ENCODE measurements at regions not wholly inside any gene's neighbourhood (a gene's known extent, or its start where the extent isn't known, plus 50 kb on each side); places are given as distances from the start of the nearest gene placed in this dataset.

- Histone ChIP-seq H3K9me2 (replicated peaks; ENCODE audit: insufficient read depth, low read length) (no peaks in the 10 kb centered on the region), H4K20me1 (ENCODE audit: low read depth, low read length) (no peaks in the 10 kb centered on the region), H3K27me3 (ENCODE audit: low read length) (no peaks in the 10 kb centered on the region), H3K4me3 (ENCODE audit: insufficient read depth, low read length, poor library complexity, severe bottlenecking) (no peak overlapping the region), H3F3A (ENCODE audit: insufficient read depth) (no peaks in the 10 kb centered on the region), H3K9ac (ENCODE audit: low read length) (no peak overlapping the region), H2AFZ (ENCODE audit: low read depth, low read length, severe bottlenecking) (no peak overlapping the region), H3K27ac (ENCODE audit: low read depth, low read length) (no peak overlapping the region), H3K36me3 (ENCODE audit: low read length) (no peaks in the 10 kb centered on the region), H3K9me3 (ENCODE audit: insufficient read depth, low read length) (no peaks in the 10 kb centered on the region), H3K79me2 (ENCODE audit: insufficient read depth, low read length) (no peaks in the 10 kb centered on the region), H3K4me2 (ENCODE audit: low read depth, low read length, poor library complexity, severe bottlenecking) (no peak overlapping the region)
- no peak for TF ChIP-seq EZH2phosphoT487 (conservative IDR thresholded peaks at IDR 0.05; ENCODE audit: low read length)
These were observed 438.7 kb downstream of the PRDM2 start for GRCh38 chr1:14138687-14139086.

GRCh38 chr1:14140831-14141401 is 440.9 kb downstream of the PRDM2 start:
- no peak overlapping the region for H3K4me2 ChIP-seq (ENCODE audit: low read depth, low read length, poor library complexity, severe bottlenecking)
- no peaks in the 10 kb centered on the region for H3K36me3 ChIP-seq (ENCODE audit: low read length)
- H3K27me3 ChIP-seq (ENCODE audit: low read length) = no peaks in the 10 kb centered on the region
- no peak overlapping the region for H3K27ac ChIP-seq (ENCODE audit: low read depth, low read length)
- H4K20me1 ChIP-seq (ENCODE audit: low read depth, low read length) = no peaks in the 10 kb centered on the region
- TF ChIP-seq CTCF (IDR thresholded peaks at IDR 0.05; ENCODE audit: insufficient read depth, low read length, poor library complexity, severe bottlenecking) (no peak), EZH2phosphoT487 (conservative IDR thresholded peaks at IDR 0.05; ENCODE audit: low read length) (no peak)
- no peak overlapping the region for H3K9ac ChIP-seq (ENCODE audit: low read length)
- no peak overlapping the region for H3K4me3 ChIP-seq (ENCODE audit: insufficient read depth, low read length, poor library complexity, severe bottlenecking)
- no peaks in the 10 kb centered on the region for H3K79me2 ChIP-seq (ENCODE audit: insufficient read depth, low read length)
- H2AFZ ChIP-seq (ENCODE audit: low read depth, low read length, severe bottlenecking) = no peak overlapping the region
- H3F3A ChIP-seq (ENCODE audit: insufficient read depth) = no peaks in the 10 kb centered on the region
- H3K9me2 ChIP-seq (replicated peaks; ENCODE audit: insufficient read depth, low read length) = no peaks in the 10 kb centered on the region
- H3K9me3 ChIP-seq (ENCODE audit: insufficient read depth, low read length) = no peaks in the 10 kb centered on the region

DNA sequence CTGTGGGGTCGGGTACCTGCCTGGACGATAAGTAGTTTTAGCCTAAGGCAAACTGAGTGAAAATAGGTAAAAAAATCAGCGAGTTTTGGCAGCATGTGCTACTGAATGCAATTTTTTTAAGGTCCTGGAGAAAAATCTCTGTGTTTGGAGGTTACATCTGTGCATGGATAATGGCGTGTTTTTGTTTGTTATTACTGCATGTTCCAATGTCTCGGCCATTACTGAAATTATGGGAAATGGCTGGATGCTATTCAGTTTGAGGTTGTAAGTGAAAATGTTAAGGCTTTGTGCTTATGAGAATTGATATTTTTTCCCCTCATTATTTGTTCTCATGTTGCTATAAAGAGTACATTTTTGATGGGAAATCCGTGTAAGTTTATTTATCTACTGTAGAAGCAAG is 441.7 kb downstream of the PRDM2 start:
- Histone ChIP-seq H3K9me3 (ENCODE audit: insufficient read depth, low read length) (no peaks in the 10 kb centered on the region), H3K27ac (ENCODE audit: low read depth, low read length) (no peak overlapping the region), H3K4me3 (ENCODE audit: insufficient read depth, low read length, poor library complexity, severe bottlenecking) (no peak overlapping the region), H3K4me2 (ENCODE audit: low read depth, low read length, poor library complexity, severe bottlenecking) (no peak overlapping the region), H3K36me3 (ENCODE audit: low read length) (no peaks in the 10 kb centered on the region), H3K9ac (ENCODE audit: low read length) (no peak overlapping the region), H4K20me1 (ENCODE audit: low read depth, low read length) (no peaks in the 10 kb centered on the region), H3K79me2 (ENCODE audit: insufficient read depth, low read length) (no peaks in the 10 kb centered on the region), H3K9me2 (replicated peaks; ENCODE audit: insufficient read depth, low read length) (no peaks in the 10 kb centered on the region), H3K27me3 (ENCODE audit: low read length) (no peaks in the 10 kb centered on the region), H2AFZ (ENCODE audit: low read depth, low read length, severe bottlenecking) (no peak overlapping the region), H3F3A (ENCODE audit: insufficient read depth) (no peaks in the 10 kb centered on the region)
- TF ChIP-seq CTCF (IDR thresholded peaks at IDR 0.05; ENCODE audit: insufficient read depth, low read length, poor library complexity, severe bottlenecking) = no peak
- TF ChIP-seq EZH2phosphoT487 (conservative IDR thresholded peaks at IDR 0.05; ENCODE audit: low read length) = no peak

- no peaks in the 10 kb centered on the region for H3K27me3 ChIP-seq (ENCODE audit: low read length)
- no peak overlapping the region for H3K9ac ChIP-seq (ENCODE audit: low read length)
- no peaks in the 10 kb centered on the region for H3K79me2 ChIP-seq (ENCODE audit: insufficient read depth, low read length)
- no peaks in the 10 kb centered on the region for H3K36me3 ChIP-seq (ENCODE audit: low read length)
- H3K4me3 ChIP-seq (ENCODE audit: insufficient read depth, low read length, poor library complexity, severe bottlenecking) = no peak overlapping the region
- TF ChIP-seq CTCF (IDR thresholded peaks at IDR 0.05; ENCODE audit: insufficient read depth, low read length, poor library complexity, severe bottlenecking) (no peak), EZH2phosphoT487 (conservative IDR thresholded peaks at IDR 0.05; ENCODE audit: low read length) (no peak)
- H3K27ac ChIP-seq (ENCODE audit: low read depth, low read length) = no peak overlapping the region
- no peaks in the 10 kb centered on the region for H3K9me3 ChIP-seq (ENCODE audit: insufficient read depth, low read length)
- no peaks in the 10 kb centered on the region for H3K9me2 ChIP-seq (replicated peaks; ENCODE audit: insufficient read depth, low read length)
- no peaks in the 10 kb centered on the region for H3F3A ChIP-seq (ENCODE audit: insufficient read depth)
- H4K20me1 ChIP-seq (ENCODE audit: low read depth, low read length) = no peaks in the 10 kb centered on the region
- H2AFZ ChIP-seq (ENCODE audit: low read depth, low read length, severe bottlenecking) = no peak overlapping the region
- H3K4me2 ChIP-seq (ENCODE audit: low read depth, low read length, poor library complexity, severe bottlenecking) = no peak overlapping the region
These were observed 442.6 kb downstream of the PRDM2 start for GRCh38 chr1:14142397-14143100.

Data from SU-DHL-6 (cell line).